ENCODE measurements at regions not wholly inside any gene's neighbourhood (a gene's known extent, or its start where the extent isn't known, plus 50 kb on each side); places are given as distances from the start of the nearest gene placed in this dataset.

GRCh38 chr12:118921761-118922160 lies 59.6 kb upstream of the SRRM4 start:
- TF ChIP-seq RBM22 (optimal IDR thresholded peaks at IDR 0.05; ENCODE audit: low read length) (no peak), MXD3 (CRISPR knock-in tag; IDR thresholded peaks at IDR 0.05) (no peak), TBP (CRISPR knock-in tag; IDR thresholded peaks at IDR 0.05) (no peak), TAF1 (CRISPR knock-in tag; IDR thresholded peaks at IDR 0.05) (no peak)
